ENCODE measurements at regions not wholly inside any gene's neighbourhood (a gene's known extent, or its start where the extent isn't known, plus 50 kb on each side); places are given as distances from the start of the nearest gene placed in this dataset.
"Not testable (repeated sequence)": the region's sequence is repeated elsewhere in the genome, so short reads cannot be mapped to it uniquely, and the experiment has no call there.

DNA sequence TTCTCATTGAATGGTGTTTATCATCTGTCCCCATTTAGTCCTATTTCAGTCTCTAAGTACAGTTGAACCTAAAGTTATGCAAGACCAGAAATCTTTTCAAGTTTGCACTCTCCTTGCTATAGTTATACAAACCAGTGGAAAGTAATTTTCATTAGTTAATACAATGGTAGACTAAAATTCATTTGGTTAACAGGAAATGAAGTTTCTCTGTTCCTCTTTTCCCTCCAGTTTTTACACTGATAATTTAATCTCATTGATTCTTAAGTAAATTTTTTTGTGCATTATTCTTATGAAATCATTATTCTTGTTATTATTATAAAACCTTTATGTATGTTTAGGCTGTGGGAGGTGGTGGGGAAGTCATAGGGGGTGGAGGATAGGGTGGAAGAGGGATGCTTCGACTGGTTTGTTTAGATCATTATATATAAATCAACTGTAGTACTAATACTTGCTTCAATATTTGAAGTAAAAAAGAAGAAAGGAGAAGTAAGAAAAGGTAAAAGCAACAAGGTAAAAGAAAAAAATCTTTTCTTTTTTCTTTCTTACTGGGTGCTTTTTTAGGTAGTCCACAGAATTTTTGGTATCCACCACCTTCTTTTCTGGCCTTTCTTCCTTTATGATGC is 104.1 kb downstream of the GPR85 start:
- DNase-seq (ENCODE audit: low read depth in 2 of 3, low spot score in 1 of 3): no peak

DNA sequence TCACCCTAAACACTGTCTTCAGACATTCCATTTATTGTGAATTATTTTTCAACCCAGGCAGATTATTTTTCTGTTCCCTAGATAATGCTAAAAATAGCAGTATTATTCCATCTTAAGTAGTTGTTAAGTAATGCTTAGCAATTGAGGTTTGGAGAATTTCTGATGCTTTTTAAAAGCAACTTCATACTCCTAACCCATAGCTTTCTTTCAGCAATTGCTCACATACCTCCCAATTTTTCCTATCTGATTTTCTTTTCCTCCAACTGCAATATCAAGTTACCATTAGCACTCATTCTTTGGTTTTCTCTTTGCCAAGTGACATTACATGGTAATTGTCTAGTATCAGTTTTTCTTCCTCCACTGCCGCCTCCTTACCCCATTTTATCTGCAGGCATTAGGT is 104.7 kb downstream of the GPR85 start:
- no peak for DNase-seq (ENCODE audit: low read depth in 2 of 3, low spot score in 1 of 3)

DNA sequence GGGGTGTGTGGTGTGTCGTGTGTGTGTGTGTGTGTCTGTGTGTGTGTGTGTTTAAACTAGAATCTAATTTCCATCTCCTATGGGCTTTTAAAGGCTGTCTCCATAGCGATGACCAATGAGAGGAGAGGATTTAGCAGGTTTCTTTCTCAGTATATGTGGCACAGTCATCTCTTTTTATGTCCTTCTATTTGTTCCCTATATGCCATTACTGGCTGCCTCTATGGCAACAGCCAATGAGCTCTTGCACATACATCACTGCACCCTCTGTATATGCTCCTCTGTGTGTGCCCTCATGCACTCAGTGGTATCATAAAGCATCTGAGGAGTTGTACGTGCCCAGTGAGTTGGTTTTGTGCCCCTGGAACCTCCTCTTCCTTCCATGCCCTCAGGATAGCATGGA is 107.6 kb downstream of the GPR85 start:
- DNase-seq (ENCODE audit: low read depth in 2 of 3, low spot score in 1 of 3): not testable (repeated sequence)

DNA sequence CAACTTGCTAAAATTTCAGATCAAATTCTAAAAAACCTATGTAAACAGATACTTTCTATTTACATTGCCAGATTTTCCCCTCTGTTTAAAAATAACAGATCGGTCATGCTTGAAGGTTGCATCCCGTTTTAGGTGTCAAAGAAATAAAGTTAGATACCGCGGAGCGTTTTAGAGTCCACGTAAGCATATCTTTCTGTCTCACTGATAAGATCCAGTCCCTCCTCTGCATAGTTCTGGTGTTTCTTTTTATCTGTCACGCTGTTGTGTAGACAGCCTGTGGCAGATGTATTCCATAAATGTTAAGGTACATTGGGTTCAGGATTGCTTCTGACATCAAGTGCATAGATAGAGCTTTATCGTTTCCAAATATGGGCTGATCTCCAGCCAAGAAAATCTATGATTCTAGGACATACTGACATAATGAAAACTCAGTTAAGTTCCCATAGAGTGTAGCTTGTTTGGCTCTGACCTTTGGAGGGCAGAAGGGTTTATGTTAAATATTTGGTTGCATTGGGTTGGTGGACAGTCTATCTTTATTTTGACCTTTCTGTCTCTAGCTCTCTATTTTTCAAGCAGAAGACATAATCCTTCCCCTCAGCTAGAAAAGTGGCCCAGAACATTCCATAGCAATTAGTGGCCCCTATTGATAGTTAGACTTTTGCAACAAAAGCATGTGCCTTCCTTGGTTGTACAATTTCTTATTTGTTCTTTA is 109.2 kb downstream of the GPR85 start:
- DNase-seq (ENCODE audit: low read depth in 2 of 3, low spot score in 1 of 3): not testable (repeated sequence)

DNA sequence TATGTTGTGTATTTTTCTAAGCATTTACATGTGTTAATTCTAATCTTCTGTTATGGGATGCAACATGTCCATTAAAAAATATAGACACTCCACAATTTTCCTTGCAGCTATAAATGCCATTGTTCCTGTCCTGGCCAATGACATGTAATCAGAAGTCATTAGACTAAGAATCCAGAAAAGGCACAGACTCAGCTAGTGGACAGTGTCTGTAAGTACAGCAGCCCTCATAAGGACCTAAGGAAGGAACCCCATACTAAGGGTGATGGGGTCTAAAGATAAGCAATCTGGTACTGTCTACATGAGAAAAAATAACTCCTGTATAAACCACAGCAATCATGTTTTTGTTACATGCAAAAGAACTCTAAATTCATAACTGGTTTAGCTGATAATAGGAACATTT is 115.9 kb downstream of the GPR85 start:
- no peak for DNase-seq (ENCODE audit: low read depth in 2 of 3, low spot score in 1 of 3)

DNA sequence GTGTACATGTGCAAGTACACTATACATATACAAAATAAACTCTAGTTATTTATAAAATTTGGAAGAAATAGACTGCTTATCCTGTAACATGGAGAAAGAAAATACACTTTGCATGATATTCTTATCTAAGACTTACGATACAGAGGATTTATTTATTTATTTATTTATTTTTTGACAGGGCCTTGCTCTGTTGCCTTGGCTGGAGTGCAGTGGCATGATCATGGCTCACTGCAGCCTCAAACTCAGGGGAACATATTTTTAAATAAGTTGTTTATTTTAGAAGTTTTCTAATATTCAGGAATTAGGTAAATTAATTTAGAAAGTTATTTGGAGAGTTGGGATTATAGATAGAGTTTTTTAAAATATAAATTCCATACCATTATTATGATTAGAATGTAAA is 116.7 kb downstream of the GPR85 start:
- DNase-seq (ENCODE audit: low read depth in 2 of 3, low spot score in 1 of 3): no peak

DNA sequence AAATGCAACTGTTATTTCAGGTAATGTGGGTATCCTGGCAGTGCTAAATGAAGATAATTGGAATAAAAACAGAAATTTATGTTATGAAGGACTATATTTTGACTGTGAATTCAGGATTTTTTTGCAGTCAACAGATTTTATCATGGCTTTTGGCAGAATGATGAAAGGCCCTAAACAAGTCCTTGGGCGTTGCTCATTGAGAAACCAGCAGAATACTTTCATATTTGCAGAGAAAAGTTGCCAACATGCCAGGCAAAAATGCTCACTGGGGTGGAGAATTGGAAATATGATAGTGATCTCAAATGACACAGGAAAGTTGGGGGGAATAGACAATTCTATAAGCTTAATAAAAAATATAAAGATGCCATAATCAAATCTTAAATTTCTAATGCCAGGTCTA is 121.1 kb downstream of the GPR85 start:
- no peak for DNase-seq (ENCODE audit: low read depth in 2 of 3, low spot score in 1 of 3)

- no peak for DNase-seq (ENCODE audit: low read depth in 2 of 3, low spot score in 1 of 3)
These were observed 123.0 kb downstream of the GPR85 start for GRCh38 chr7:112963634-112964033.

GRCh38 chr7:112962815-112963214 is 123.8 kb downstream of the GPR85 start:
- DNase-seq (ENCODE audit: low read depth in 2 of 3, low spot score in 1 of 3): no peak

- no peak for DNase-seq (ENCODE audit: low read depth in 2 of 3, low spot score in 1 of 3)
These were observed 127.4 kb downstream of the GPR85 start for GRCh38 chr7:112959276-112959675.

DNA sequence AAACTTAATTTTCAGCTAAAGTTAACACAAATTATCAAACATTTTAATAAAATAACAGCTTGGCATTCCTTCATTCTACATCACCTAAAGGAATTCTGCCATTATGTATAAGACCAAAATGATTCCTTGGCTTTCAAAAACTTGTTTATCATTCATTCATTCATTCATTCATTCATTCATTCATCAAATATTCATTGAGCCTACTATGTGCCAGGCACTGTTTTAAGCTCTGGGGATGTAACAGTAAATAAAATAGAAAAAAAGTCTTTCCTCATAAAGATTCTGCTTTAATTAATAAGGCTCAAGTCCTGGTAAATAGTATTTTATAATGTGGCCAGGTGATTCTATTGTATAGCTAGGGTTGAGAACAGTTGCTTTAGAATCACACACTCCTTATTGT is 127.9 kb downstream of the GPR85 start:
- DNase-seq (ENCODE audit: low read depth in 2 of 3, low spot score in 1 of 3): no peak

- no peak for DNase-seq (ENCODE audit: low read depth in 2 of 3, low spot score in 1 of 3)
These were observed 128.7 kb downstream of the GPR85 start for GRCh38 chr7:112957901-112958300.

- not testable (repeated sequence) for DNase-seq (ENCODE audit: low read depth in 2 of 3, low spot score in 1 of 3)
These were observed 133.6 kb downstream of the GPR85 start for GRCh38 chr7:112953031-112953430.

- no peak for DNase-seq (ENCODE audit: low read depth in 2 of 3, low spot score in 1 of 3)
These were observed 135.6 kb downstream of the GPR85 start for GRCh38 chr7:112951070-112951469.

GRCh38 chr7:112949682-112950081 is 136.9 kb downstream of the GPR85 start:
- not testable (repeated sequence) for DNase-seq (ENCODE audit: low read depth in 2 of 3, low spot score in 1 of 3)

DNA sequence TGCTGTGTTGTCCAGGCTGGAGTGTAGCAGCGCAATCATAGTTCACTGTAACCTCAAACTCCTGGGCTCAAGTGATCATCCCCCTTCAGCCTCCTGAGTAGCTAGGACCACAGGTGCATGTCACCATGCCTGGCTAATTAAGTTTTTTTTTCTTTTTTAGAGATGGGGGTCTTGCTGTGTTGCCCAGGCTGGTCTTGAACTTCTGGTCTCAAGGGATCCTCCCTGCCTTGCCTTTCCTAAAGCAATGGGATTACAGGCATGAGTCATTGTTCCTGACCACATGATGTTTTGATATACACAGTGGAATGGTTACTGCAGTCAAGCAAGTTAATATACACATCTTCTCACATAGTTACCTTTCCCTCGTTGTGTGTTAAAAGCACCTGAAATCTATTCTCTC is 140.3 kb downstream of the GPR85 start:
- no peak for DNase-seq (ENCODE audit: low read depth in 2 of 3, low spot score in 1 of 3)

GRCh38 chr7:112945046-112945445 is 141.6 kb downstream of the GPR85 start:
- no peak for DNase-seq (ENCODE audit: low read depth in 2 of 3, low spot score in 1 of 3)

DNA sequence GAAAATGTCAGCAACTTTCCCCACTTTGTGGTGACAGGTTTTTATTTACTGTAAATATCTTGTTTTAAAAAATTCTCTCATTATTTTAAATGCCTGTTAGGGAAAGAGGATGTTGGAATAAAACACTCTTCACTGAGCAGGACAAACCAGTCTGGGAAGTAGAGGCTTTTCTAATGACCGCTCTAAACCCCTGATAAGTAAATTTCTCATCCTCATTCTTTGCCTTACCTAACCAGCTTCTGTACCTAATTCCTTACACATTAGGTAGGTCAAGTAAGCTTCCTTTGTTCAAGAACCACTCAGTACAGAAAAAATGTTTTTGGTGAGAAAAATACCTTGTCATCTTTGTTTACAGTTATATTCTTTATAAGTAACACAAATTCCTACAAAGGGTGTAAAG is 143.6 kb downstream of the GPR85 start:
- DNase-seq (ENCODE audit: low read depth in 2 of 3, low spot score in 1 of 3): no peak

- not testable (repeated sequence) for DNase-seq (ENCODE audit: low read depth in 2 of 3, low spot score in 1 of 3)
These were observed 144.5 kb downstream of the GPR85 start for GRCh38 chr7:112942125-112942524.

DNA sequence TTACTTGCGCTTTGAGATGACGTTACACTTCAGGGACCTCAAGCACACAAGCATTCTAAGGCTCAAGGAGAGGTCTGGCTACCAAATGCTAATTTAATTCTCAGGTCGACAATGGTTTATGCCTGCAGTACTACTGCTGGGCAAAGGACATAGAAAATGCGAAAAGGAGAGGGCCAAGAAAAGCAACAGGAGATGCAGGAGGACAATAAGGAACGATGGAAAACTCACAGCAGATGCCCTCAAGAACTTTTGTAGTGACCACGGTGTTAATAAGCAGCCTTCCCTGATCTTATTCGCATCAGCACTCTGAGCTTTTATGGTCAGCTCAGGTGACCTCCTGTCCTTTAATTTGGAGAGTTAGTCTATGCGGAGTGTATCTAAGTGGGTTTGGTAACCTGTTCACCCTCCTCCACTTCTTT is 146.3 kb downstream of the GPR85 start:
- no peak for DNase-seq (ENCODE audit: low read depth in 2 of 3, low spot score in 1 of 3)

GRCh38 chr7:112939574-112940313 is 146.9 kb downstream of the GPR85 start:
- DNase-seq (ENCODE audit: low read depth in 2 of 3, low spot score in 1 of 3): peak; percentile 94 to 99 (median 98)

DNA sequence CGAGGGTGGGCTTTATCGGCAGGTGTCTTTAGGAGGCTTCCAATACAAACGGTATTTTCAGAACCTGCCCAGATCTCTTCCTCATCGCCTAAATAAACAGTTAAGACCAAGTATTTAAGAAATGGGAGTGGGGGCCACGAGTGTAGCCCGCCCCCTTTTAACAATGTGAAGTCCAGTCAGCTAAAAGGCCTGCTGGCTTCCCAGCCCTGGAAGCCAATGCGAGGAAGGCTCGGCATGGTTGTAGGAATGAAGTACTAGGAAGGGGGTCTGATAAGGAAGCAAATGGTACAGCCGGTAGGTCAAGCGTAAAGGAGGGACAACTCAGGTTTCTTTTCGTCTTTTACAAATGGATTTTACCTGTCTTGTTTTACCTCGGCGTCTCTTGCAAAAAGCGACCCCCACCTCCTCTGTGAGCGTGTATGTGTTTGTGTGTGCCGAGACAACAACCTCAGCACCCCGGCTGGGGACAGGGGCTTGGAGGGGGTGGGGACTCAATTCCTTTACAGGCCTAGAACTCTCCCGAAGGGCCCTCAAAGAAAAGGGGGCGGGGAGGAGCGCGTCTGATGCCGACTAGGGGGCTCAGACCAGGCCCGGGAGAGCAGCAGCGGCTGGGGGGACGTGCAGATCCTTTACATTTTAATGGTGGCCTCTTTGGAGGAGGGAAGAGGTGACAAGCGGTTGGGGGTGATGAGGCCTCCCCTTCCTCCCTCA is 147.6 kb downstream of the GPR85 start:
- DNase-seq (ENCODE audit: low read depth in 2 of 3, low spot score in 1 of 3): peak in 2 of 3 donors; percentile 10 to 12
